ENCODE measurements at regions not wholly inside any gene's neighbourhood (a gene's known extent, or its start where the extent isn't known, plus 50 kb on each side); places are given as distances from the start of the nearest gene placed in this dataset.
"Not testable (repeated sequence)": the region's sequence is repeated elsewhere in the genome, so short reads cannot be mapped to it uniquely, and the experiment has no call there.

DNA sequence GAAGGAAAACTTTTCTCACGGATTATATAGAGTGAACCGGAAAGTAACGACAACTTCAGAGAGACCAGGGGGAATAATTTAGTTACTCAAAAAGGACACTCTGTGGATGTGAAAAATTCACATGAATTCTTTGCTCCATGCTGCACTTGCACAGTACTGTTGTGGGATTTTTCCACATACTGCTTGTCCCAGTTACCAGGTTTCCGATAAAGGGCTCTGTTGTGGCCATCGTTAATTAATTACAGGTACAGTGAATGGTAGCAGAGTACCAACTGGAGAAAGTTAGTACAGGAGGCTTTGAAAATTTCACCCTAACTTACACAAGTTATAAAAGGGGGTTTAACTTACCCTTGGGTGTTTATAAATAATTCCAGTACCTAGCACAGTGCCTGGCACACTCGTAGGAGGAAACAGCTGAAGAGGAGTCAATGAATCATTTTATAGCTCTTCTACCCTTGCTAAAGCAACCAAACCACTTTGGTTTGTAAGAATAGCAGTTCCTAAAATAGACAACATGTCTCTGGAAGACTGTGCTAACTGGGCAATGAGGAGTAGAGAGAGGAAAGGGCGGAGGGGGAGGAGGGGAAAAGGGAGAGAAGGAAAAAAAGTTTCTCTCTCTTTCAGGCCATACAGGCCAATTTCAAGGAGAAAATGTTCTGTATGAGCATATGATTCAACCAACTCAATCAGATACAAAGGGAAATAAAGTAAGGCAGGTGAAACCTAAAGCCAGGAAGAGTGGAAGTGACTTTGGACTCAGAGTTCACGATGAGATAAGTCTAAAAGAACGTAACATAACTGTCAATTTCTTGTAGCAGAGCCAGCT, 98.3 kb upstream of the MAGI3 start:
- H3K4me3 ChIP-seq (ENCODE audit: low read length): no peak overlapping the region
- TF ChIP-seq, protein P1, sequence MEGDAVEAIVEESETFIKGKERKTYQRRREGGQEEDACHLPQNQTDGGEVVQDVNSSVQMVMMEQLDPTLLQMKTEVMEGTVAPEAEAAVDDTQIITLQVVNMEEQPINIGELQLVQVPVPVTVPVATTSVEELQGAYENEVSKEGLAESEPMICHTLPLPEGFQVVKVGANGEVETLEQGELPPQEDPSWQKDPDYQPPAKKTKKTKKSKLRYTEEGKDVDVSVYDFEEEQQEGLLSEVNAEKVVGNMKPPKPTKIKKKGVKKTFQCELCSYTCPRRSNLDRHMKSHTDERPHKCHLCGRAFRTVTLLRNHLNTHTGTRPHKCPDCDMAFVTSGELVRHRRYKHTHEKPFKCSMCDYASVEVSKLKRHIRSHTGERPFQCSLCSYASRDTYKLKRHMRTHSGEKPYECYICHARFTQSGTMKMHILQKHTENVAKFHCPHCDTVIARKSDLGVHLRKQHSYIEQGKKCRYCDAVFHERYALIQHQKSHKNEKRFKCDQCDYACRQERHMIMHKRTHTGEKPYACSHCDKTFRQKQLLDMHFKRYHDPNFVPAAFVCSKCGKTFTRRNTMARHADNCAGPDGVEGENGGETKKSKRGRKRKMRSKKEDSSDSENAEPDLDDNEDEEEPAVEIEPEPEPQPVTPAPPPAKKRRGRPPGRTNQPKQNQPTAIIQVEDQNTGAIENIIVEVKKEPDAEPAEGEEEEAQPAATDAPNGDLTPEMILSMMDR (conservative IDR thresholded peaks at IDR 0.05; ENCODE audit: low read length): no peak
- no peak for DNase-seq (ENCODE audit: low read depth)

DNA sequence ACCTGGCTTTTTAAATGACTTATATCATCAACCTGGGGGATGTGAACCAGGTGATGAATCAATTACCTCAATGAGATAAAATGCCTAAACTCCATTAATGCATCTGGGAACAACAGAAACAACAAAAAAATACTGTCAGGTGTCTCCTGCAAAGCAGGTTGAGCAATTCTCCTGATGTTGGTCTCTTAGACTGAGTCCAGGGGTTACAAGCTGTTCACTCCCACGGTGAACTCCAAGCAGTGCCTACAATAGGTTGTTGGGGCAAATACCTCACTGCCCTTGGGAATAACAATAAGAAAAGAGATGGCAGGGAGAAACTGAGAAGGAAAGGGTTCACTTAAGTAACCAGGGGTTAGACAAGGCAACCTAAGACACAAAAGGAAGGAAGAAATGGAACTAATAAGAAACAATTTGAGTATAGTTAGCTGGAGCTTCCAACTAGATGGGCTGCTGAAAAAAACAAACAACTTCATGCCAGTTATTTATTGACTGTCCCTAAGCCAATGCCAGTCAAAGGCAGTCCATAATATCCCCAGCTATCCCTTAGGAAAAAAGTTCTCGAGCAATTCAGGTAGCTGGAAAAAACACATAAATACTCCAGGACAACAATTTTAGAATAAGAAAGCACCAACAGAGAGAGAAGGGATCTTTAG, 97.6 kb upstream of the MAGI3 start:
- no peak for DNase-seq (ENCODE audit: low read depth)
- no peak overlapping the region for H3K4me3 ChIP-seq (ENCODE audit: low read length)
- TF ChIP-seq, protein P1 (conservative IDR thresholded peaks at IDR 0.05; ENCODE audit: low read length): no peak

DNA sequence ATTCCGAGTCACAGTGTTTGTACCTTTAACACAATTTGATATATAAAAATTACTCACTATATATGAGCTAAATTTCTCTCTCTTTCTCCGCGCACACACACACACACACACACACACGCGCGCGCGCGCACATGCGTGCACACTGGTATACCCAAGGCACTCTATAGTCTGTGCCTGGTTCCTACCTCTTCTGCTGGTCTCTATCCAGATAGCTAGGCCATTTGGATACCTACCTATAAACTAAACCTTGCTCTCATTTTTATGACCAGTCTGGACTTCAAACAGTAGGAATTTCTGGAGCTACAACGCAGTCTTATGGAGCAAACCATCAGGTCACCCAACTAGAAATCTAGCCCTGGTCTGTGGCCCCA, 97.1 kb upstream of the MAGI3 start:
- H3K4me3 ChIP-seq (ENCODE audit: low read length): no peak overlapping the region
- no peak for DNase-seq (ENCODE audit: low read depth)
- TF ChIP-seq, protein P1 (conservative IDR thresholded peaks at IDR 0.05; ENCODE audit: low read length): no peak

DNA sequence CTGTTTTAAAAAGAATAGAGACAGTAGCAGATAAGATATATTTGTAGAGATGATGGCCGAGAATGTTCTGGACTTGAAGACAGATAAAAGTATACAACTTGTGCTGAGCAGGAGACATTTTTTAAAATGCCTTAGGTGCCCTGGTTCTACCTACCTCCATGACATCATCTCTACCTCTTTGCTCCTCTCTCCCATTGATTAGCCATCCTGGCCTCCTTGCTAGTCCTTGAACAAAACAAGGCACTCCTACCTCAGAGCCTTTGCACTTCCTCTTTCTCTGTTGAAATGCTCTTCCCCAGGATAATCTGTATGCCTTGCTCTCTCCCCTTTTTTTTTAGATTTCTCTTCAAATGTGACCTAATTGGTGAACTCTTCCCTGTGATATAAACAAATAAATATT, 92.6 kb upstream of the MAGI3 start:
- TF ChIP-seq, protein P1 (conservative IDR thresholded peaks at IDR 0.05; ENCODE audit: low read length): no peak
- DNase-seq (ENCODE audit: low read depth): no peak

DNA sequence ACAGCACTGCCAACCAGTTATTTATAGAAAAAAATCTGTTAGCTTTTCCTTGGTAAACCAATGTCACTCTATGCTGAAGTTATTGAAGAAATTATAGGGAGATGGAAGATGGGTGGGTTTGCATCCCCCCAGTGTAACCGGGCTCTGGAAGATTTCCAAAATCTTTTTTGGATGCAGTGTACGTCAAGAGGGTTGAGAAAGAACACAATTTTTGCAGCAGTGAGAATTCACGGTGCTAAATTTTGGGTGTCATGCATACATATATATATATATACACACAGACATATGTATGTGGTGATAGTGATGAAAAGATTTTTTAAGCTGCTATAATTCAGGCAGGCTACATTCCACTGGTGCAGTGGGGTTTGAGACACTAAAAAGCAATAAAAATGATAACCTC, 91.4 kb upstream of the MAGI3 start:
- H3K4me3 ChIP-seq (ENCODE audit: low read length): no peak overlapping the region
- TF ChIP-seq, protein P1 (conservative IDR thresholded peaks at IDR 0.05; ENCODE audit: low read length): no peak
- no peak for DNase-seq (ENCODE audit: low read depth)

More for the DNA sequence above, 92.6 kb upstream of the MAGI3 start:
- no peak overlapping the region for H3K4me3 ChIP-seq (ENCODE audit: low read length)

DNA sequence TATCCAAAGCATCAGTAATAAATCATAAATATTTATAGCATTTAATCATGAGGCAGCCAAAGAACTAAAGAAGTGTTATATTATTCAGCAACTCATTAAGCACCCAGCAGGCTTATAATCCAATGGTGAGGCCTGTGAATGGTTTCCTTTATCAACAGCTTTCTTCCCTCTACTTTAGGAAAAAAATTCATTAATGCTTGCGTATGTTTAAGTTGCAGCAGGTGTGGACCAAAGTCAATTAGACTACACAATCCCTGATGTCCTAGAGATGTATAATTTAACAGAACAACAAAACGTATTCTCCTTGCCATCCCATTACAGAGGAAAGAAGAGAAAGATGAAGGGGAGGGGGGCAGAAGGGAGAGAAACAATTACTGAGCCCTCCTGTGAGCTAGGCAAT, 87.7 kb upstream of the MAGI3 start:
- DNase-seq (ENCODE audit: low read depth): no peak
- TF ChIP-seq, protein P1 (conservative IDR thresholded peaks at IDR 0.05; ENCODE audit: low read length): no peak
- H3K4me3 ChIP-seq (ENCODE audit: low read length): no peak overlapping the region

DNA sequence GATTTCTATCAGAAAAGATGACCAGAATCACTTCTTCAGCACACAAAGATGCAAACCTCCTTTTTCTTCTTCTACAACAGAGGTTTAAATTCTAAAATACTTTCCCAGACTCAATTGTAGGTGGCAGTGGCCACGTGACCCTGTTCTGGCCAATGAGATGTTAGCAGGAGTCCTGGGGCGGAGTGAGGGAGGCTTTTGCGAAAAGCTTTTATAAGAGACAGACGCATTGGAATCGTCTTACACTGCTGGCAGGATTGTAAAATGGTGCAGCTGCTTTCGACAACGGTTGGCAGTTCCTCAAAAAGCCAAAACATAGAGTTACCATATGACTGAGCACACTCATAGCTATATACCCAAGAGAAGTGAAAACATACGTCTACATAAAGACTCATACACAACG, 87.0 kb upstream of the MAGI3 start:
- TF ChIP-seq, protein P1 (conservative IDR thresholded peaks at IDR 0.05; ENCODE audit: low read length): no peak
- no peak overlapping the region for H3K4me3 ChIP-seq (ENCODE audit: low read length)
- DNase-seq (ENCODE audit: low read depth): peak; percentile 2

DNA sequence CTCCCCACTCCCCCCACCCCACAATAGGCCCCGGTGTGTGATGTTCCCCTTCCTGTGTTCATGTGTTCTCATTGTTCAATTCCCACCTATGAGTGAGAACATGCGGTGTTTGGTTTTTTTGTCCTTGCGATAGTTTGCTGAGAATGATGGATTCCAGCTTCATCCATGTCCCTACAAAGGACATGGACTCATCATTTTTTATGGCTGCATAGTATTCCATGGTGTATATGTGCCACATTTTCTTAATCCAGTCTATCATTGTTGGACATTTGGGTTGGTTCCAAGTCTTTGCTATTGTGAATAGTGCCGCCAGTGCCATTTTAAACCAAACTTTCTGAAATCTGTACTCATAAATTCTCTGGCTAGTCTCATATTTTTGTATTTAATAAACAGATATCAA, 85.3 kb upstream of the MAGI3 start:
- DNase-seq (ENCODE audit: low read depth): not testable (repeated sequence)

More for the DNA sequence above, 85.3 kb upstream of the MAGI3 start:
- H3K4me3 ChIP-seq (ENCODE audit: low read length): not testable (repeated sequence)

All from AG10803 (cell line).